ENCODE measurements at regions not wholly inside any gene's neighbourhood (a gene's known extent, or its start where the extent isn't known, plus 50 kb on each side); places are given as distances from the start of the nearest gene placed in this dataset.

DNA sequence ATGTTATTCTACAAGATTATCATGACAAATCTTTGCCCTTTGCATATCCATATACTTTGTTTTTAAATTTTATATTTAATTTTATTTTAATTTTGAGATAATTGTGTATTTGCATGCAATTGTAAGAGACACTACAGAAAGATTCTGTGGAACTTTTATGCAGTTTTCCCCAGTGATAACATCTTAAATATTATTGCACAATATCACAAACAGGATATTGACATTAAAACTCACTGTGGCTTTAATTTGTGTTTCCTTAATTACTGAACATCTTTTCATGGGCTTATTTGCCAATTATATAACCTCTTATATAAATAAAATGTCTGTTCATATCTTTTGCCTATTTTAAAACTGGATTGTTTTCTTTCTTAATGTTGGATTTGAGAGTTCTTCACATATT lies 95.6 kb downstream of the ASCL1 start:
- DNase-seq = no peak
- no peak overlapping the region for H3K4me3 Mint-ChIP-seq
- no peaks in the 10 kb centered on the region for H3K27me3 Mint-ChIP-seq
- H3K4me1 Mint-ChIP-seq (ENCODE audit: low read depth) = no peaks in the 10 kb centered on the region
- H3K36me3 Mint-ChIP-seq (ENCODE audit: low read depth) = no peaks in the 10 kb centered on the region
- no peak overlapping the region for H3K27ac Mint-ChIP-seq
- no peaks in the 10 kb centered on the region for H3K9me3 Mint-ChIP-seq

DNA sequence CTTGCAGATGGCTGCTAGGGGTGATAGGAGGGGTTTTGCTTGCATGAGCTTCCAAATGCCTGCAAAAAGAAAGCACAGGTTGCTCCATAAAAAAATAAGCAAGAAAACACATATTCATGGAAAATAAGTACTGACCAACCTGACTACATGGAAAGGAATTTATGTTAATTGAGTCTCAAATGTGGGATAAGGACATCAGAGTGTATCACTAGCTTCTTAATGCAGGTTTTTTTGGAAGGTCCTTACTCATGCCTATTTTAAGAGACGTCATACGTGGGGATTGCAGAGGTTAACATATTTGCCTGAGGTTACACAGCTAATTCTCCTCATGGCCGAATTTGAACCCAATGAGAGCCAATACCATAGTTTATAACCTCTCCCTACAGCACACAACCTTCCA lies 116.2 kb downstream of the ASCL1 start:
- Mint-ChIP-seq H3K4me1 (ENCODE audit: low read depth) (no peaks in the 10 kb centered on the region), H3K36me3 (ENCODE audit: low read depth) (no peaks in the 10 kb centered on the region), H3K9me3 (no peaks in the 10 kb centered on the region), H3K4me3 (no peak overlapping the region), H3K27ac (no peak overlapping the region), H3K27me3 (no peaks in the 10 kb centered on the region)
- no peak for DNase-seq

DNA sequence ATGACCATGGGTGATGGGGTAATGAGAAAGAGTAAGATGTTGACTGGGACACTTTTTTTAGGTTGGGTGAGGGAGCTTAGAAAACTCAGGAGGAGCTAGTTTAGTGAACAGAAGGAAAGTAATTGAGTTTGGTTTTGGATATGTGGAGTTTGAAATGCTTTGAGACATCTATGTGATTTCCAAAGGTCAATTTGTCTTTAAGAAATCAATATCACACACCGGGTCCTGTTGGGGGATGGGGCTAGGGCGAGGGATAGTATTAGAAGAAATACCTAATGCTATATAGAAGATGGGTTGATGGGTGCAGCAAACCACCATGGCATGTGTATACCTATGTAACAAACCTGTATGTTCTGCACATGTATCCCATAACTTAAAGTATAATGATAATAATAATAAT lies 118.4 kb downstream of the ASCL1 start:
- H3K36me3 Mint-ChIP-seq (ENCODE audit: low read depth) = no peaks in the 10 kb centered on the region
- no peaks in the 10 kb centered on the region for H3K27me3 Mint-ChIP-seq
- peaks cover under 1% of the 10 kb centered on the region for H3K9me3 Mint-ChIP-seq
- H3K4me1 Mint-ChIP-seq (ENCODE audit: low read depth) = no peaks in the 10 kb centered on the region
- no peak overlapping the region for H3K27ac Mint-ChIP-seq
- no peak for DNase-seq
- no peak overlapping the region for H3K4me3 Mint-ChIP-seq

- H3K4me1 Mint-ChIP-seq (ENCODE audit: low read depth) = no peaks in the 10 kb centered on the region
- no peak for DNase-seq
- H3K4me3 Mint-ChIP-seq = no peak overlapping the region
- peaks cover 6% of the 10 kb centered on the region for H3K9me3 Mint-ChIP-seq
- no peaks in the 10 kb centered on the region for H3K27me3 Mint-ChIP-seq
- H3K36me3 Mint-ChIP-seq (ENCODE audit: low read depth) = no peaks in the 10 kb centered on the region
- H3K27ac Mint-ChIP-seq = no peak overlapping the region
Observed at GRCh38 chr12:103077108-103077773, 119.8 kb downstream of the ASCL1 start.

DNA sequence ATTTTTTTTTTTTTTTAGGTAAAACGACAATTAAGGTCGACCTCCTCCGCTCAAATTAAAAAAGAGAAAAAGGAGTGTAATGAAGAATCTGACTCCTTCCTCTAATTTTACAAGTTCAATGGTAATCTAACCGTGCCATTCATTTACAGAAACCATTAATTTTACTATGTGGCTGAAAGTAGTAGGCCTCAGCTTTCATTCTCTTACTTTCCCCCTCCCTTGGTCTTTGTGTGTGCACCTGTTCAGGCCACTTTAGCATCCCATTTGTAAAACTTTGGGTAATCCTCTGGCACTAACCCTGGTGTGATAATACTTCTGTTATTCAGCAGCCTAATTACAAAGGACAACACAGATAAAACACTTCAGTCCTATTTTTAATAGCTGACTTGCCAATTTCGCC lies 128.1 kb downstream of the ASCL1 start:
- H3K4me3 Mint-ChIP-seq = no peak overlapping the region
- no peaks in the 10 kb centered on the region for H3K4me1 Mint-ChIP-seq (ENCODE audit: low read depth)
- H3K9me3 Mint-ChIP-seq = peaks cover 7% of the 10 kb centered on the region
- no peaks in the 10 kb centered on the region for H3K36me3 Mint-ChIP-seq (ENCODE audit: low read depth)
- DNase-seq = no peak
- H3K27ac Mint-ChIP-seq = no peak overlapping the region
- H3K27me3 Mint-ChIP-seq = no peaks in the 10 kb centered on the region

- no peak for DNase-seq
- no peaks in the 10 kb centered on the region for H3K4me1 Mint-ChIP-seq (ENCODE audit: low read depth)
- H3K36me3 Mint-ChIP-seq (ENCODE audit: low read depth) = no peaks in the 10 kb centered on the region
- no peaks in the 10 kb centered on the region for H3K27me3 Mint-ChIP-seq
- H3K27ac Mint-ChIP-seq = no peak overlapping the region
- peaks cover 2% of the 10 kb centered on the region for H3K9me3 Mint-ChIP-seq
- no peak overlapping the region for H3K4me3 Mint-ChIP-seq
Observed at GRCh38 chr12:103086471-103086870, 129.0 kb downstream of the ASCL1 start.

GRCh38 chr12:103093499-103094106 lies 136.1 kb downstream of the ASCL1 start:
- Mint-ChIP-seq H3K4me1 (ENCODE audit: low read depth) (no peaks in the 10 kb centered on the region), H3K9me3 (no peaks in the 10 kb centered on the region), H3K4me3 (no peak overlapping the region), H3K36me3 (ENCODE audit: low read depth) (no peaks in the 10 kb centered on the region), H3K27me3 (peaks cover 5% of the 10 kb centered on the region), H3K27ac (no peak overlapping the region)
- DNase-seq = no peak

DNA sequence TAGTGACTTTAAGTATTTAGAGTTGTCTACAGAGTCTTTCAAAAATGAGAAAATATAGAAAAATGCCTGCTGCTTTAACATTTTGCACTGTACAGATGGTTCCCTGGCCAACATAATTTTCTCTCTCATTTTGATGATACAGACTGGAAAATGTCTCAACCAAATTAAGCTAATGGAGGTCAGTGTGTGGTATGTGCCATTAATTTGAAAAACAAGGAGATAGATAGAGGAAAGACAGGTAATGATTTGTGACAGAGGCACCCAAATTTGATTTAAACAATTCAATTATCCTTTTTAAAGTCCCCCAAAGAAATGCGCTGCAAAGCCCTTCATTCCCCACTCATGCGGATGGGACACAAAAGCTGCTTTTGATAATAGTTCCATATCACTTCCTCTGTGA lies 140.0 kb downstream of the ASCL1 start:
- peaks cover 1% of the 10 kb centered on the region for H3K4me1 Mint-ChIP-seq (ENCODE audit: low read depth)
- H3K36me3 Mint-ChIP-seq (ENCODE audit: low read depth) = no peaks in the 10 kb centered on the region
- no peak for DNase-seq
- H3K4me3 Mint-ChIP-seq = no peak overlapping the region
- H3K27ac Mint-ChIP-seq = no peak overlapping the region
- H3K9me3 Mint-ChIP-seq = no peaks in the 10 kb centered on the region
- H3K27me3 Mint-ChIP-seq = peaks cover 5% of the 10 kb centered on the region

DNA sequence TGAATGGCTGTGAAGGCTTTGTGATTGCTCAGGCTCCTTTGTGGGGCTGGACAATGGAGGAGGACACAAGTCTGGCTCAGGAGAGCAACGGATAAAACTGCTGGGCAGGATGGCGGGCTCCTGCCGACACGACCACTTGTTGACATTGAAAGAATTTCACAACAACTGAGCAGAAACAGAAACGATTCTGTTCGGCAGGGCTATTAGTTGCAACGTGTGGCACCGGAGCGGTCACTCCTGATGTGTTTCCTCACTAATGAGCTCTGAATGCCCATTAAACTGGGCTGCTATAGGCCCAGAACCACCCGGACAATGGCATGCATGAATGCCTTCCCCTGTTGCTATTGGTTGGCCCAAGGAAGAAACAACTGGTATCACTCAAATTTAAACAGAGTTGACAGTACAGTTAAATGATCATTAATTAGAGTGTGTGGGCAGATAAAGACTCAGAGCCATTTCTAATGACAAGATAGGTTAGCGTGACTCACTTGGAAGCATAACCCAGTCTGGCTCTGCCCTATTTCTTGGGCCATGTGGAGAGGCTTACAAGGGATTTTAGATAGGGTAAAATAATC lies 142.9 kb downstream of the ASCL1 start:
- peaks cover 1% of the 10 kb centered on the region for H3K4me1 Mint-ChIP-seq (ENCODE audit: low read depth)
- H3K4me3 Mint-ChIP-seq = no peak overlapping the region
- no peak overlapping the region for H3K27ac Mint-ChIP-seq
- H3K36me3 Mint-ChIP-seq (ENCODE audit: low read depth) = no peaks in the 10 kb centered on the region
- peaks cover 3% of the 10 kb centered on the region for H3K27me3 Mint-ChIP-seq
- peaks cover 4% of the 10 kb centered on the region for H3K9me3 Mint-ChIP-seq
- no peak for DNase-seq

DNA sequence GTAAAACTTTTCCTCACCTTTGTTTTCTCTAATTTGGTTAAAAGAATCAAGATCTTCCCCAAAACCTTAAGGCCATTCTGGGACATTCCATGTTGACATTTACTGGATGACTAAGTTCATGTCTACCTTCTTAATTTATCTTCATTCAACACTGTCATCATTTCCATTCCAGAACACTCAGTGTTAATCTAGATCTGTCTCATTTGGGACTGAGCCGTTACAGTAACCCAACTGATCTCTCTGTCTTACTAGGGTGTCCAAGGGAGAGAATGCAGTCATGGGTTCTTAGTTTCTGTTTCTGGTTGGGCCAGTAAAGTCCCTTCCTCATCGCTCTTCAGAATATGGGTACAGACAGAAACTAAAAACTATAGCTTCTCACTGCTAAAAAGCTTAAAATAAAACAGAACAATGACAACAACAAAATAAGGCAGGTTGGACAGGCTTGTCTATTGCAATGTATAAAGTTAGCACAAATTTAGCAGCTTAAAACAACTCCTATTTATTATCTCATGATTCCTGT lies 144.8 kb downstream of the ASCL1 start:
- Mint-ChIP-seq H3K27me3 (peaks cover 3% of the 10 kb centered on the region), H3K9me3 (peaks cover 4% of the 10 kb centered on the region), H3K4me3 (no peak overlapping the region), H3K27ac (peak overlapping the region; percentile 39), H3K36me3 (ENCODE audit: low read depth) (no peaks in the 10 kb centered on the region), H3K4me1 (ENCODE audit: low read depth) (peaks cover 1% of the 10 kb centered on the region)
- no peak for DNase-seq

- H3K4me1 Mint-ChIP-seq (ENCODE audit: low read depth) = peaks cover 1% of the 10 kb centered on the region
Observed at GRCh38 chr12:103105971-103106597, 148.6 kb downstream of the ASCL1 start.

DNA sequence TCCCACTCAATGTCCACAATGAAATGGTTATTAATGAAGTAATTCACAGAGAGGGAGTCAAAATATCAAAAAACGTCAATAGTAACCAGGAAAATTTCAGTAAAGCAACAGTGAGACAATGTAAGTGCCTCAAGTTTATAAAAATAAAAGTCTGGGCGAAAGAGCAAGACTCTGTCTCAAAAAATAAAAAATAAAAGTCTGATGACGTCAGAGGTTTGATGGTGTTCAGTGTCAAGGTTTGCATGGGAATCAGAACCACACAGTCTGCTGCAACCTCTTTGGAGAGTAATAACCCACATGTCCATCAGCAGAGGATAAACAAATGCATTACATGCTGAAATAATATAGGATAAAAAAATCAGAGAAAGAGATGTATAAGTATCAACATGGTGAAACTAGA lies 152.4 kb downstream of the ASCL1 start:
- Mint-ChIP-seq H3K36me3 (ENCODE audit: low read depth) (no peaks in the 10 kb centered on the region), H3K9me3 (no peaks in the 10 kb centered on the region), H3K4me1 (ENCODE audit: low read depth) (no peaks in the 10 kb centered on the region), H3K4me3 (no peak overlapping the region), H3K27ac (no peak overlapping the region), H3K27me3 (no peaks in the 10 kb centered on the region)
- DNase-seq = no peak

More at GRCh38 chr12:103105971-103106597, 148.6 kb downstream of the ASCL1 start:
- no peaks in the 10 kb centered on the region for H3K36me3 Mint-ChIP-seq (ENCODE audit: low read depth)
- no peak overlapping the region for H3K4me3 Mint-ChIP-seq
- DNase-seq = no peak
- peaks cover 4% of the 10 kb centered on the region for H3K9me3 Mint-ChIP-seq
- H3K27me3 Mint-ChIP-seq = peaks cover 3% of the 10 kb centered on the region
- no peak overlapping the region for H3K27ac Mint-ChIP-seq

- H3K27me3 Mint-ChIP-seq = no peaks in the 10 kb centered on the region
- no peaks in the 10 kb centered on the region for H3K4me1 Mint-ChIP-seq (ENCODE audit: low read depth)
- H3K36me3 Mint-ChIP-seq (ENCODE audit: low read depth) = no peaks in the 10 kb centered on the region
- H3K4me3 Mint-ChIP-seq = no peak overlapping the region
- H3K9me3 Mint-ChIP-seq = peaks cover 2% of the 10 kb centered on the region
- no peak overlapping the region for H3K27ac Mint-ChIP-seq
- DNase-seq = no peak
Observed at GRCh38 chr12:103114296-103115055, 157.0 kb downstream of the ASCL1 start.

DNA sequence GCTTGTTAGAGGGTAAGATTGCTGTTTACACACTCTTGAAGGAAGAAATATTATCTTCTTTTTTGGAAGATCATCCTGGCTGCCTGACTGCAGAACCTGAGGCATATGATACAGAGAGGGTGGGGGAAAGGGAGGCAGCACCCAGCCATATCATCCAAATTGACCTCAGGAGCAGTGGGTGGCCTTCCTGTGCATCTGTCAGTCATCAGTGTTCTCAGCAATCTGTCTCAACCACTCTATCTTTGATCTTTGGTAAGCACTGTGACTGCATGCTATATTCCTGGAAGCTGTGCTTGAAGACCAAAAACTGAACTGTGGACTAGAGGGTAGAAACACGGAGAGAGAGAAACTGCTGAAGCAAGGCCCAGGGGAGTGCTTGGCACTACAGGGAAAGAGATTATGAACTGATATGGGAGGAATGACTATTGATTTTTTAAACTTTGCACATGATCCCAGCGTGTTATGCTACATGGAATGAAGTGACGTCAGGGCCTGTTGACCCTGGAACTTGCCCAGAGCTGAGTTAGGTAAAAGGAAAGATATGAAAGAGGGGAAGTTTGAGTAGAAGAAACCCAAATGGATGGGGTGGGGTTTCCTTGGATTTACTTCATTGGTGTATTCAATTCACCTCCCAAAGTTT lies 171.5 kb downstream of the ASCL1 start:
- DNase-seq = no peak
- no peaks in the 10 kb centered on the region for H3K36me3 Mint-ChIP-seq (ENCODE audit: low read depth)
- H3K4me1 Mint-ChIP-seq (ENCODE audit: low read depth) = no peaks in the 10 kb centered on the region
- H3K4me3 Mint-ChIP-seq = no peak overlapping the region
- no peaks in the 10 kb centered on the region for H3K27me3 Mint-ChIP-seq
- H3K9me3 Mint-ChIP-seq = peaks cover 14% of the 10 kb centered on the region
- H3K27ac Mint-ChIP-seq = no peak overlapping the region
